Amygdala (tissue), 56 donors: ENCODE measurements at regions not wholly inside any gene's neighbourhood (a gene's known extent, or its start where the extent isn't known, plus 50 kb on each side); places are given as distances from the start of the nearest gene placed in this dataset.
A peak's percentile ranks its signal among the peaks of the same experiment; 100 is the strongest.

ENCODE experiments used
- DNase-seq, 56 donors: peaks; one replicate each; lab custom pipeline; 2025; lab: John Stamatoyannopoulos, UW

DNA sequence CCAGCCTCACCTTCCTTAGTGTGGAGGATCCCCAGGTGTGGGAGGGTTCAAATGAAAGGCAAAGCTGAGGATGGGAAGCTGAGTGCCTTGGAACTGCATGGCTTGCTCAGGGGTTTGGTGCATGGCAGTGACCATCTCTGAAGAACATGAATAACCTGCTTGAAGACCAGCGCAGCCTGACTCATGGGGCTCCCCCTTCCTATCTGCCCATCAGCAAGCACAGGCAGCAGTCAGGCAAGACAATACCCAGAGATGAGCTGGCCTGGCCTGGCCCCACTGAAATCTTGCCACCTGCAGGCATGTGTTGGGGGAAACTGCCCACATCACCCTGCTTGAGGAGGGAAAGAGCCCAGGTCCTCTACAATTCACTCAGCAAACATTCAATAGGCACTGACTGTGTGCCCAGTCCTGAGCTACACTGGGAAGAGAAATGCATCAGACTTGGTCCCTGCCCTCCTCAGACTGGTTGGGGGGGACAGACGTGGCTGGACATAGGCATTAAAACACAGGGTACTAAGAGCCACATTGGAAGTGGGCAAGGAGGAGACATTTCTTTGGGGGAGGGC lies 105.0 kb upstream of the ALDH1B1 start:
- DNase-seq: no peak

DNA sequence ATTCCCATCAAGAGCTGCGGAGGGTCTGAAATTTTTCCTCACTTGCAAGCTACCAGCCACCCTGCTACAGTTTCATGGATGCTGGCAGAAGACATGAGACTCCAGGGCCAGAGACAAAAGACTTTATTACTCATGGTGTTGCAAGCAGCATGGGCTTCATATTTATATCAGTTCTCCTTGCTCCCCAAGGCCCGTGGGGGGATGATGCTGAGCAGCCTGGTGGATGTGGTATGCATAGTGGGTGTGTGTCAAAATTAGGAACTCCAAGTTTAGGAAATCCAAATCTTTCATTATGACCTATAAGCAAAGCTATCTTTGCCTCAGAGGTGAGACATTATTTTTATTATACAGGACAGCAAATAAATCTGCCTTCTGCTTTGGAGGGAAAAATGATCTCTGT lies 105.7 kb upstream of the ALDH1B1 start:
- no peak for DNase-seq

DNA sequence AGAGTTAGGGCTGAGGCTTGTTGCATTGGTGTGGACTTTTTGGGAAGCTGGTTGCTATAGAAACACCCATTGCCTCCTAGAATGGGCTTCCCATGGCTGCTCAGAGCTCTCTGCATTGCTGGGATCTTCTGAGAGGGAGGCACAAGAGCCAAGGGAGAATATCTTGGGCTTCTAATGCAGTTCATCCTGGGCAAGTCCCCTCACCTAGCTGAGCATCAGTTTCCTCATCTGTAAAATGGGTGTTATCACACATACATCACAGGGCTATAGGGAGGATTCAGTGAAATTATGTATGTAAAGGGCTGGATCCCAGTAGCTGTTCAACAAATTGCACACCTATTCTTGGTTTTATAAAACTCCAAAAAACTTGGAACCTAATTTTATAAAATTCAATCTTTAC lies 106.1 kb upstream of the ALDH1B1 start:
- DNase-seq: no peak

DNA sequence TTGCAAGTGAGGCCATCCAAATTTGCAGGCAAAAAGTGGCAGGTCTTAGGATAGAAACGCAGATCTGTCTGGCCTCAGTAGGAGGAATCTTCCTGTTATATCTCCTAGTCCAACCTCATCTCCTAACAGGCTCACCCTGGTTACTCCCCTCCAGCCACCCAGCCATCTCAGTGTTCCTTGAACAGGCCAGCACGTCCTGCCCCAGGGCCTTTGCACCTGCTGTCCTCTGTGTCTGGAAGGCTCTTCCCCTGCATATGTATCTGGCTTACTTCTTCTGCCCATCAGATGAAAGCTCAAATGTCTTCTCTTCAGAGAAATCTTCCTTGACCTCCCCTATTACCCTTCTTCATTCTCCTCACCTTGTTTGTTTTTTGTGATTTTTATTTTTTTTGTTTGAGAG lies 107.3 kb upstream of the ALDH1B1 start:
- DNase-seq: no peak

DNA sequence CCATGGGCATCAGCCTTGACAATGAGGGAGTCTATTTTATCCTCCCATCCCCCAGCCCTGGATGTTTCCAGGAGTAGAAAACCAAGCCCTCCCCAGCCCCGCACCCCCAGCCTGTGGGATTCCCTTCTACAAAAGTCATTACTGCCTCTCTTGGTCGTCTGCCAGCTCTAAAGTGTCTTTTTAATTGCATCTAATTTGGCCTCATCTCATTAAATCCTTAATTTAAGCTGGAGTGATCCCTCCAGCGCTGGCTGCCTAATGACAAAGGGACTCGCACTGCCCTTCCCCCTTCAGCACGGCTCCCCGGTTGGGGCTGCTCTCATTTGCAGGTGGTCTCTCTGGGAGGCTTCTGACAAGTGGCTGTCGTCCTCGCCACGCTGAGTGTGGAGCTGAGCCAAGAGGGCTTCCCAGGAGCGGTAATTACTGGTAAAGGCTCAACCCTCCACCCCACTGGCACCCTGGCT lies 107.9 kb upstream of the ALDH1B1 start:
- peak in 2 of 56 donors; percentile 37 to 47 for DNase-seq

DNA sequence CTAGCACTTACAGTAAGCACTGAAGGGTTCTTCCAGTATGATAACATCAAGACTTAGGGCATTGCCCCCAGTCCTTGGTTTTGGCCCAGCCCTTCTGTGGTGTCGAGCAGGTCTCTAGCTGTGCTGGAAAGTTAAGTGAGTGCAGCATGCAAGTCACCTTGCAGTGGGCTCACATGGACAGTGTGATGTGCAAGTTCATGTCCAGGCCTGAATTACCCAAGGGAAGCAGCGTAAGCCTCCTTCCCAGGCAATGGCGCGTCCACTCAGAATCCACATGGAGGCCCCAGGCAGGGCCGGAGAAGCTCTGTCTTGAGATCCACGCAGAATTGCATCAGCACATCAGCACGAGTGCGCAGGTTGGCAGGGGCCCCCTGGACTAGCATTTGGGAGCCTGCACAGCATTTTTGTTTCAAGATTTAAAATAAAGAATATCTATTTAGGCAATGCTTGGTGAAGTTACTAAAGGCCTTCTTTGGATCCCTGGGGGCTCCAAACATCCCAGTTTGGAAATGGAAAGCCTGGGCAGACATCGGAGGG lies 108.4 kb upstream of the ALDH1B1 start:
- DNase-seq: no peak

DNA sequence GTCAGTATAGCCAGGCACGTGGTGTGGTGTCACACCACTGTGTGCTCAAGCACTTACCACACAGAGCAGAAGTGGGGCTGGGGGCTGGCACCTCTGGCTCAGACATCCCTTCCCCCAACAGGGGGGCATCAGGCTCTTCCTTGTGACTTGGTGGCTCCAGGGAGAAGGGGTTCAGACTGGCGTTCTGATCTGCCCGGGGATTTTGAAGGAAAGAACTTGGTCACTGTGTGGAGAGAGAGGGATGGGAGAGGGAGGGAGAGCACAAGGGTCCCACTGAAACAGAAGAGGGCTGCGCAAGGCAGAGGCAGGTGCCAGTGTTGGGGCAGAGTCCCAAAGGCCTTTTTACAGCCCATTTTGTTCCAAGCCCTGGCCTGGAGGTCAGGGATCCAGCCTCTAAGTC lies 109.7 kb upstream of the ALDH1B1 start:
- DNase-seq: no peak

DNA sequence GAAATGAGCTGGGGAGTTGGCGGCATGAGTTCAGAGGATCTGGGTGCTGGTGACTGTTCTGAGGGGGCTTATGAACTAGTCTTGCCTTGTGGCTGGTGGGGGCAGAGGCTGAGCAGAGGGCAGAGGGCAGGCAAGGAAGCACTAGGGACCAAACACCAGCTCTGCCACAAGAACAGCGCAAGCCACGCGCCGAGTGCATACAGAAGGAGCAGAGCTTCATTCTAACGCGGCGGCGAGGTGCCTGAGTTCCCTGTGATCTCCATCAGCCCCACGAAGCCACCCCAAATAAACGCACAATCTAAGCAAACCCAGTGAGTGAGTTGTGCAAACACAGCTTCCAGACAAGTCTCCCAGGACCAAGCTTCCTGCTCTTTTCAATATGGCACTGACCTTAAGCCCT lies 110.6 kb upstream of the ALDH1B1 start:
- no peak for DNase-seq

DNA sequence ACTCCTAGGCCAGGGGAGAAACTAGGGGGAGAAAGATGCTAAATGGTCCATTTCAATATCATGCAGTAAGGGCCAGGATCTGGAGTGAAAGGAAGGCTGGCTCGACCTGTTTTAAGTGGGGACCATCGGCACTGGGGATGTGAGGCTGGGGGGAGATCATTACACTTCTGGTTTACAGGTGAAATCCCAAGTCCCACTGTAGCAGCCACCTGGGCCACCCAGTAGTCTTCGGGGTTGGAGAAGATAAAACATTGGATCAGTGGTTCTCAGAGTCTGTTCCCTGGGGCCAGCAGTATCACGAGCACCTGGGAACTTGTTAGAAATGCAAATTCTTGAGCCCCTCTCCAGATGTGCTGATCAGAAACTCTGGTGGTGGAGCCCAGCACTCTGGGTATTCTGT lies 111.3 kb upstream of the ALDH1B1 start:
- no peak for DNase-seq

DNA sequence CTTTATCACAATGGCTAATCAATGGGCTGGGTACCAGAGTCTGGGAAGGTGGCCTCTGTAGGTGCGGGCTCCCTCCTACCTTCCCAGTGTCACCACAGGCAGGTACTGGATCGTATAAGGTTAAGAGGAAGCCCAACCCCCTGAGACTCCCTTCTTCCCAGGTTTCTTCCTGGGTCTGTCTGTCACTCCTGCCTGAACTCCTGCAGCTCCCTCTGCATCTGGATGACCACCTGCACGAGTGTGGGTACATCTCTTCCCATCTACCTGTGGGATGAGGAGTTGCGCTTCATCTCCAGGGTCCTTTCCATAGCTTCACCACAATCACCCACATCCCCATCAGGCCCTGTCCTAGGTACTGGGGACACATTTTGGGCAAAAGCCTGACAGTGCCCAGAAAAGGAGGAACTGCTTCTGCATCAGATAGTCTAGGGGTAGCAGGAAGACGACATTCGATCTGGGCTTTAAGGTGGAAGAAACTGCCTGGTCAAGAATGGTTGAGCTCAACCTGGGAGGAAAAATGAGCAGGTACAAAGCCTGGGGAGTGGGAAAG lies 112.2 kb upstream of the ALDH1B1 start:
- DNase-seq: no peak

DNA sequence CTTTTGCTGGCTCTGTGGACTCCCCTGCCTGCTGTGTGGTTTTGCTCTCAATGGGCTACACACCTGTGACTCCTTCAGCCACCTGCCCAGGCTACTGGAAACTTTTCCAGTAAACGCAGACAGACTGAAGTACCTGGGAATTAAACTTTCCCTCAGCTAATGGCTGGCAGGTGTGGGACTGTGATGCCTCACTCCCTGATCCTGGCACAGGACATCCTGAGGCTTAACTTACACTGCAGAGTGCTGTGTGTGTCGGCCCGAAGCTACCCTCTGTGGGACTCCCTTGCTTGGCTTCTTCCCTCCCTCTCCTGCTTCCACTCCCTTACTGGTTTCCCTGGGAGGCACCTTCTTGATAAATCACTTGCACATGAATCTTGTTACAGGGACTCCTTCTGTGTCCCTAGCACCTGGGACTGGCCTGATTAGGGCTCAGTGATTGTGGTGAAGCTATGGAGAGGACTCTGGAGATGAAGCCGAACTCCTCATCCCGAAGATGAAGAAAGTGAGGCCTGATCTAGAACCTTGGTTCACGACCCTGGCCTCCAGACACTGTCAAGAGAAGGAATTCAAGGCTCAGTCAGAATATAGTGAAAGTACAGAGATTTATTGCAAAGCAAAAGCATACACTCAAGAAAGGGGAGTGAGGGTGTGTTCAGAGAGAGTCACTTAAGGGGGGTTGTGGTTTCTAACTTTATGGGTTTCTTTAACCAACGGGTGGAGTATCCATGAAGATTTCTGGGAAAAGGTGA lies 113.4 kb upstream of the ALDH1B1 start:
- no peak for DNase-seq

DNA sequence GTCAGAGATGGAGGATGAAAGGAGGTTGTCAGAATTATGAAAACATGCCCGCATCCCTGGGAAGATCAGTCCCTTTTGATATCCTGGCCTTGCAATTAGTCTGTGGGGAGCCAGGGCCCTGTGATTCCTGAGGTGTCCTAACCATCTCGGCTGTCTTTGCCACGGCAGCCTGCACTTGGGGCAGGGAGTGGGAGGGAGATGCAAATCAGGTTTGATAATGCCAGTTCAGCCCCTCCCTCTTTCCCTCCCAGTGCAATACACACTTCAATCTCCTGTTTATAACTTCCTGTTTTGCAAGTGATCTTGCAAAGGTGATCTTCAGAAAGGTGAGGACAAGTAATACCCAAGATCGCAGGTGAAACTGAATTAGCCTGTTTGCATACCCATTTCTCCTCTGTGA lies 114.0 kb upstream of the ALDH1B1 start:
- no peak for DNase-seq

DNA sequence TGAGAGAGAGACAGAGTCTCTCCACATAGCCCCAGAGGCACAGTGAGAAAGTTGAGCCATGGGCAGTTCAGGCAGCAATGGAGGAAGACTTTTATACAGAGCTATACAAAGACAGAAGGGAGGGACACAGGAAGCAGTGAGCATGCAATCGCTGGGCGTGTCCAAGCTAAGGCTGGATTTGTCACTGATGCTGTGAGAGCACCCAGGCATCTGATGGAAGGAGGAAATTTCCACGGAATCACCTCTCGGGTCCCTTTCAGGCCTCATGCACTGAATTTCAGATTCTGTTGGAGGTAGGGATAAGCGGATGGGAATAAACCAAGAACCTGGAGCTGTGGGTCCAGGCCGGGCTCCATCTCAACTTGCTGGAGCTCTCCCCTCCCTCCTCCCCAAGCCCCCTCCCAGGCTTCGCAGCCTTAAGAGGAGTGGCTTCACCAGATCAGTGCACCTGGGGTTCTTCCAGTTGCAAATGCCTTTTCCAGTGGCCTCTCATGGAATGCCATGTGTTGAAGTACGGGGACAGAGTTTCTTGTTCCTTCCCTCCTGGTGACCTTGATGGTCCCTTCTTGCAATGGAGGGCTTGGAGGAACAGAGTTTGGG lies 114.8 kb upstream of the ALDH1B1 start:
- no peak for DNase-seq

DNA sequence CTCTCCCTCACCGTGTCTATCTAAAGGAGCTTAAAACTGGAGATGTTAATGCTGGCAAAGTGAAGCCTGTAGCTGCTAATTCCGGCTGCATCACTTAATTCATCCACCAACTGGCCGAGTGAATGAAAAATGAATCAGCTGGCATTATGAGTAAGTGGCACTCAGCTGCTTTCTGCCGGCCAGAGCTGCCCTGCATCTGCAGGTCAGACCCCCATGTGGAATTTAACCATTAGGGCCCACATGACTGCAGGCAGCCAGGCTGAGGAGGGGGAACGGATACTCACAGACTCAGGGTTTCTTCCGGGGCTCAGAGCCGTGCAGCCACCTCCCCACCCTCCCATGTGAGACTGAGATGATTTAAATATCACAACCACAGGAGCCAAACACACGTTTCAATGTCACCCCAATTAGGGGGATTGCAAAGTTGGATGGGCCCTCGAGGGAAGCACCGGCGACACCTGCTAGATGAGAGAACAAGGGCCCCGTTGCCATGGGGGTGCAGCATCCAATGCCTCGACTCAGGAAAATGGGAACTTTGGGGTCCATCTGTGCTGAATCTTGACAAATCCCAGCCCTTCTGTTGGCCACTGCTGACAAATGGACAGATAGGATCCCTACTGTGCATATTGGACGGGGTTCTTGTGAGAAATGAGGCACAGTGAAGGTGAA lies 115.6 kb upstream of the ALDH1B1 start:
- no peak for DNase-seq

DNA sequence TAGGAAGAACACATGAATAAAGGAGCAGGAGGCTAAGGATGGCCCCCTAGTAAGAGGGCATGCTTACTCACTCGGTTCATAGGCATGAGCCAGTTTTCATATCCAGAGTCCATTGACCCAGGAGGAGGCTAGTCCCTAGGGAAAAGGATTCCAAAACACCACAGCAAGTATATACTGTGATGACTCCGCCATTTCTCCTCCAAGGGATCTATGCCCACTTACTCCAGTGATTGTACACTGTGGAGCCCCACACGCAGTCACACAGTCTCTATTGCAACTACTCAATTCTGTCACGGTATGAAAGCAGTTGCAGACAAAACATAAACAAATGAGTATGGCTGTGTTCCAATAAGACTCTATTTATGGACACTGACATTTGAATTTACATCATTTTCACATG lies 117.7 kb upstream of the ALDH1B1 start:
- no peak for DNase-seq

DNA sequence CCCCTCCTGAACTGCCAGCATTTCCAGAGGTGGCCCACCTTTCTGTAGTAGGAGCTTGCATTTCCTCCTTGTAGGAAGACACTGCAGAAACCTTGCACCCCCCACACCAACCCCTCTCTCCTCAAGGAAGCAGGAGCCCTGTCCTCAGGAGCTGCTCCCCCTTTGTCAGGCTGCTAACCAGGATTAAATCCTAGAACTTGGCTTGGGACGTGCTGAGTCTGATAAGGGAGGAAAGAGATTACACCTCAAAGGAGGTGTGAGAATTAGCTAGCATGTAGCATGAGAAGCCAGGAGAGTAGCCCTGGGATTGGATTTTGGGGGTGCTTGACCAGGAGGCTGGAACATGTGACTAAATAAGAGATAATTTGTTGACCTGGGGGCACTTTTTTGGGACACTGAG lies 119.8 kb upstream of the ALDH1B1 start:
- DNase-seq: no peak

DNA sequence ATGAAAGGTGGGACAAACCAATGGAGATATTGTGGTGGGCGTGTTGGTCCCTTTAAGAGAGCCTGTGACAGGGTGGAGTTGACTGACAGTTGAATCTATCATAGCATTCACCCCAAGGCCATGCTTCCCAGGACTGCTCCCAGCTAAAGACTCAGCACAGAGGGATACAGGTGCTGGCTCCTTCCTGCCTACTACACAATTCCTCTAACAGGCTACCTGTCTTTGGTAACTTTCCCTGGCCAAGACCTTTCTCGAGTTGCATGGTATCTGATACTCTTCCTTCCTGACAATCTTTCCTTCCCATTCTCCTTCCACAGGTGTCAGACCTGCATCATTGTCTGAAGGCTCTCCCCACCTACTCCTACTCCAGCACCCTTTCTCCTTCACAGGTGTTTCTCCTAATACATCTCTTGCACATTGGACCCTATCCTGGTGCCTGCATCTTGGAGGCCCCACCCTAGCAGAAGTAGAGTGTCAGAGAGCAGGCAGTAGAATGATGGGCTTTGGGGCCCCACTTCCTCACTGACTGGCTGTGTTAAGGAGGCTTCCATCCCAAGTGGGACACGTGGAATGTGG lies 120.7 kb upstream of the ALDH1B1 start:
- DNase-seq: no peak

DNA sequence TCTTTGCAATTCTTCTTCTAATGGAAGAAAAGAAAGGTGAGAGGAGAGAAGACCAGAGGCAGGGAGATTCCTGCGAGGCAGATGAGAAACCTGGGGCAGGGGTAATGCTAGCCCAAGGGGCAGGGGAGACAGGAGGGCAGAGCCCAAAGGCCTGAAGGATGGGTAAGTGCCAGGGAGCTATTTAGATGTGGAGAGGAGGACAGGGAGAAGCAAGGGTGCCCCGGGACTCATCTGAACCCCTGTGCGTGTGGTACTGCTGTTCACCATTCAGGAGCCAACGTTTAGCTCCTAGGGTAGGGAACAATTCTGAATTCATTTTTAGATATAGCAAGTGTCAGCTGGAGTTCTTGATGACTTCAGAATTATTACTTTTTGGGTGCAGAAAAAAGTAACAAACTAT lies 122.7 kb upstream of the ALDH1B1 start:
- no peak for DNase-seq

DNA sequence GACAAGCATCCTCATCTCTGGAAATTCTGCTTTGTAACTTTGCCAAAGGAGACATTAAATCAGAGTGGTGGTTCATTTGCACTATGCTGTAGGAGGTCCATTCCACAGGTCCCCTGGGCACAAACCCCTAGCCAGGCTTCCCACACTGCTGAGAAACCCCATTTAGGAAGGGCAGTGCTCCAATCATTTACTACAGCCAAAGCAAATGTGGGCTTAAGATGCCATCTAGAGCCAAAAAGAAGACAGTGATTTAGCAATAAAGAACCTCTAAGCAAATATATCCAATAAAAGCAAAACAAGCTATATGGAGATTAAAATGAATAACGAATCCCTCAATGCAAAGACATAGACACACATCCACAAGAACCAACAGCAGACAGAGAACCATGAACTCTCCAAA lies 129.0 kb upstream of the ALDH1B1 start:
- no peak for DNase-seq

DNA sequence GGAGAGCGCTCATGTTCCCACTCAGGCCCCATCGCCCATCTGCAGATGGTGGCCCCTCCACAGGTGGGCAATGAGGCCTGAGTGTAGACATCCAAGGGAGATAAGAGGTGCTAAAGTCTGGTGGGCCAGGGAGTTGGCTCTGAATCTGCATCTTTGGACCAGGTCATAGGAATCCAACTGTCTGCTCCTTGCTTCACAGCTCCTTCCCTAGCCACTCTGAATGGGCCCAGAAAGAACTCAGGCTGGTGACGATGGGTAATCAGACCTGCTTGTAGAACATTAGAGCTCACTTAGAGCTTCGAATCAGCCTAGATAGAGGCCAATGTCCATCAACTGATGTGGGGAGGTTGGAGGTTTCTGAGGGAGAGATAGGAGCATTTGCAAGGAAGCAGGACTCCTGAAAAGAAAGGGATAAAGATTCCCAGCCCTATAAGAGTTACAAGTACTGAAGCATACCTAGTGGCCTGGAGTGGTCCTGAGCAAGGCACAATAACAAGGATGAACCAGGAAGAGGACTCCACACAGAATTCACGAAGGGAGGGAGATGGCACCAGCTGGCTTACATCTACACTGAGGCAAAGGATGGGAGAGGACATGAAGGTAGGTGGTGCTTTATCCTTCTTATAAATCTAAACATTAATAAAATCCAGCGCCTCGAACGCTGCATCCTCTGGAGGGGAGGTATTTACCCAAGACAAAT lies 132.8 kb upstream of the ALDH1B1 start:
- no peak for DNase-seq
